Astrocyte (in vitro differentiated cells and primary cell): ENCODE measurements at regions not wholly inside any gene's neighbourhood (a gene's known extent, or its start where the extent isn't known, plus 50 kb on each side); places are given as distances from the start of the nearest gene placed in this dataset.

Experiments used
- DNase-seq: peaks from one replicate; pipeline ENCODE4 v3.0.0-alpha.2; 2010; ENCODE audit warnings: low read depth
- FAIRE-seq: peaks from 2 replicates; lab custom pipeline; 2011; peaks lifted over from hg19 to GRCh38; lab: Jason Lieb, UNC
- H2AFZ ChIP-seq: 2 replicates; pipeline ENCODE4 v1.6.0; 2012; ENCODE audit warnings: low read depth, low read length, inconsistent platforms
- H3K27ac ChIP-seq: 2 replicates; pipeline ENCODE4 v1.5.1; 2011; ENCODE audit warnings: low read depth, low read length, inconsistent platforms
- H3K27me3 ChIP-seq: 2 replicates; pipeline ENCODE4 v1.6.0; 2011; ENCODE audit warnings: low read length, inconsistent platforms; ENCODE audit not compliant: insufficient read depth
- H3K36me3 ChIP-seq: 2 replicates; pipeline ENCODE4 v1.5.1; 2011; ENCODE audit warnings: low read length, inconsistent platforms; ENCODE audit not compliant: insufficient read depth
- H3K4me1 ChIP-seq: 2 replicates; pipeline ENCODE4 v1.5.1; 2011; ENCODE audit warnings: low read length, inconsistent platforms; ENCODE audit not compliant: insufficient read depth
- H3K4me2 ChIP-seq: 2 replicates; pipeline ENCODE4 v1.6.0; 2012; ENCODE audit warnings: low read length, inconsistent platforms
- H3K4me3 ChIP-seq: 2 replicates; pipeline ENCODE4 v1.5.1; 2011; ENCODE audit warnings: low read depth, mild to moderate bottlenecking, low read length, inconsistent platforms; ENCODE audit not compliant: insufficient read depth
- H3K79me2 ChIP-seq: 2 replicates; pipeline ENCODE4 v1.6.0; 2012; ENCODE audit warnings: mild to moderate bottlenecking, low read length, inconsistent platforms; ENCODE audit not compliant: insufficient read depth
- H3K9ac ChIP-seq: 2 replicates; pipeline ENCODE4 v1.6.0; 2012; ENCODE audit warnings: mild to moderate bottlenecking, low read length, inconsistent platforms
- H3K9me3 ChIP-seq: 2 replicates; pipeline ENCODE4 v1.5.1; 2012; ENCODE audit warnings: low read depth, mild to moderate bottlenecking, low read length, inconsistent platforms; ENCODE audit not compliant: insufficient read depth
- H4K20me1 ChIP-seq: 2 replicates; pipeline ENCODE4 v1.6.0; 2012; ENCODE audit warnings: low read length, inconsistent platforms; ENCODE audit not compliant: insufficient read depth
- H3K27ac Mint-ChIP-seq: one replicate; pipeline ENCODE4 v1.8.0; 2021; ENCODE audit warnings: mild to moderate bottlenecking, mixed read lengths; ENCODE audit not compliant: unreplicated experiment
- H3K27me3 Mint-ChIP-seq: one replicate; pipeline ENCODE4 v1.8.0; 2021; ENCODE audit warnings: low read depth, mixed read lengths; ENCODE audit not compliant: unreplicated experiment
- H3K36me3 Mint-ChIP-seq: one replicate; pipeline ENCODE4 v1.8.0; 2021; ENCODE audit warnings: low read depth, mixed read lengths; ENCODE audit not compliant: unreplicated experiment
- H3K4me1 Mint-ChIP-seq: one replicate; pipeline ENCODE4 v1.8.0; 2021; ENCODE audit warnings: low read depth, mixed read lengths; ENCODE audit not compliant: unreplicated experiment
- H3K4me3 Mint-ChIP-seq: one replicate; pipeline ENCODE4 v1.8.0; 2021; ENCODE audit warnings: mild to moderate bottlenecking, moderate library complexity, mixed read lengths; ENCODE audit not compliant: unreplicated experiment
- H3K9me3 Mint-ChIP-seq: one replicate; pipeline ENCODE4 v1.8.0; 2021; ENCODE audit warnings: mild to moderate bottlenecking, mixed read lengths; ENCODE audit not compliant: unreplicated experiment
- EZH2 ChIP-seq: IDR thresholded peaks from 2 replicates; pipeline ENCODE4 v1.6.1; 2012; ENCODE audit warnings: mild to moderate bottlenecking, low read length, inconsistent platforms; ENCODE audit not compliant: insufficient read depth
- TF ChIP-seq, protein P1 (sequence below): IDR thresholded peaks from 2 replicates; pipeline ENCODE4 v1.5.1; 2011; ENCODE audit warnings: low read depth, mild to moderate bottlenecking, inconsistent platforms, low read length, moderate library complexity; ENCODE audit not compliant: insufficient read depth

DNA sequence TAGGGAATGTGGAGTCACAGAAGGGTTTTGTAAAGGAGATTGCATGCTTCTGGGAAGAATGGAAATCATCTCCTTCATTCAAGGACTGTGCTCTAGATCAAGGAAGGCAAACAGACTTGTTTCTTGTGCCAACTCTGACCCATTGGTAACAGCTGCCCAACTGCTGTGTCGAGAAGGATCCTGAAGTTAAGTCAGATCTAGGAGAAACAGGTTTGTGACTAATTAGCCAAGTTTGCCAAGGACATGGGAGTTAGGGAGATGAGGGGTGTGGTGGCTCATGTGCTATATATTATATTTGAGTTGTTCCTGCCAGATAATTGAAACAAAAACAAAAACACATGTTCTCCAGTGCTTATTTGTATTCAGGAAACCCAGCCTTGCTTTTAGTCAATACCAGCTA, 251.2 kb upstream of the USP24 start:
- no peak for DNase-seq
- H3K27ac ChIP-seq, result no peak overlapping the region
- H3K9me3 Mint-ChIP-seq, result no peaks in the 10 kb centered on the region

DNA sequence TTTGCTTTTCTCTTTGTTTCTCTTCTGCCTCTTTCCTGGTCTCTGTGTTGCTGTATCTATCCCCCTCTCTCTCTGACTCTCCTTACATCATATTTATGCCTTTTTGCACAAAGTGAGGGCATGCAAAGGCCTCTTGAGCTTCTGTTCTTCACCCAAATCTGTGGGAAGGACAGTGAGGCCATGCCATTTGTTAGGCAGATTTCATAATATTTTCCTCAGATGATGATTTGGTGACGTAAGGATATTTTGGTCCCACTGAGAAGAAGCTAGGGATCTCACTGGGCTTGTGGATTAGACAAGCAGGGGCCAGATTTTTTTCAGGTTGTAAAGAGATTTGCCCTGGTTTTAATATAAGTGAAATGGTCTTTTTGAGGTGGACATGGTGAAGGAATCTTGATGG, 249.4 kb upstream of the USP24 start:
- H3K4me1 Mint-ChIP-seq, result no peaks in the 10 kb centered on the region
- Histone ChIP-seq H2AFZ (no peak overlapping the region), H3K9ac (no peak overlapping the region), H3K36me3 (no peaks in the 10 kb centered on the region), H3K4me2 (no peak overlapping the region), H3K9me3 (no peaks in the 10 kb centered on the region), H3K27me3 (no peaks in the 10 kb centered on the region), H4K20me1 (no peaks in the 10 kb centered on the region), H3K79me2 (no peaks in the 10 kb centered on the region), H3K4me1 (no peaks in the 10 kb centered on the region), H3K4me3 (no peak overlapping the region), H3K27ac (no peak overlapping the region)
- H3K27ac Mint-ChIP-seq, result no peak overlapping the region
- no peak for TF ChIP-seq EZH2
- TF ChIP-seq, protein P1, sequence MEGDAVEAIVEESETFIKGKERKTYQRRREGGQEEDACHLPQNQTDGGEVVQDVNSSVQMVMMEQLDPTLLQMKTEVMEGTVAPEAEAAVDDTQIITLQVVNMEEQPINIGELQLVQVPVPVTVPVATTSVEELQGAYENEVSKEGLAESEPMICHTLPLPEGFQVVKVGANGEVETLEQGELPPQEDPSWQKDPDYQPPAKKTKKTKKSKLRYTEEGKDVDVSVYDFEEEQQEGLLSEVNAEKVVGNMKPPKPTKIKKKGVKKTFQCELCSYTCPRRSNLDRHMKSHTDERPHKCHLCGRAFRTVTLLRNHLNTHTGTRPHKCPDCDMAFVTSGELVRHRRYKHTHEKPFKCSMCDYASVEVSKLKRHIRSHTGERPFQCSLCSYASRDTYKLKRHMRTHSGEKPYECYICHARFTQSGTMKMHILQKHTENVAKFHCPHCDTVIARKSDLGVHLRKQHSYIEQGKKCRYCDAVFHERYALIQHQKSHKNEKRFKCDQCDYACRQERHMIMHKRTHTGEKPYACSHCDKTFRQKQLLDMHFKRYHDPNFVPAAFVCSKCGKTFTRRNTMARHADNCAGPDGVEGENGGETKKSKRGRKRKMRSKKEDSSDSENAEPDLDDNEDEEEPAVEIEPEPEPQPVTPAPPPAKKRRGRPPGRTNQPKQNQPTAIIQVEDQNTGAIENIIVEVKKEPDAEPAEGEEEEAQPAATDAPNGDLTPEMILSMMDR, result no peak
- DNase-seq, result no peak
- no peak for FAIRE-seq
- H3K36me3 Mint-ChIP-seq, result no peaks in the 10 kb centered on the region
- H3K4me3 Mint-ChIP-seq, result no peak overlapping the region
- H3K9me3 Mint-ChIP-seq, result no peaks in the 10 kb centered on the region
- peaks cover 12% of the 10 kb centered on the region for H3K27me3 Mint-ChIP-seq

More for the DNA sequence above, 251.2 kb upstream of the USP24 start:
- H3K36me3 ChIP-seq, result no peaks in the 10 kb centered on the region
- Mint-ChIP-seq H3K27ac (no peak overlapping the region), H3K36me3 (no peaks in the 10 kb centered on the region), H3K27me3 (peaks cover 15% of the 10 kb centered on the region), H3K4me3 (no peak overlapping the region), H3K4me1 (no peaks in the 10 kb centered on the region)
- no peaks in the 10 kb centered on the region for H3K27me3 ChIP-seq
- no peak overlapping the region for H2AFZ ChIP-seq
- H3K9me3 ChIP-seq, result no peaks in the 10 kb centered on the region
- H4K20me1 ChIP-seq, result no peaks in the 10 kb centered on the region
- H3K4me1 ChIP-seq, result no peaks in the 10 kb centered on the region
- H3K79me2 ChIP-seq, result no peaks in the 10 kb centered on the region
- H3K4me2 ChIP-seq, result no peak overlapping the region
- no peak for FAIRE-seq
- no peak overlapping the region for H3K4me3 ChIP-seq
- no peak overlapping the region for H3K9ac ChIP-seq
- TF ChIP-seq EZH2, result no peak
- TF ChIP-seq, protein P1, result no peak

DNA sequence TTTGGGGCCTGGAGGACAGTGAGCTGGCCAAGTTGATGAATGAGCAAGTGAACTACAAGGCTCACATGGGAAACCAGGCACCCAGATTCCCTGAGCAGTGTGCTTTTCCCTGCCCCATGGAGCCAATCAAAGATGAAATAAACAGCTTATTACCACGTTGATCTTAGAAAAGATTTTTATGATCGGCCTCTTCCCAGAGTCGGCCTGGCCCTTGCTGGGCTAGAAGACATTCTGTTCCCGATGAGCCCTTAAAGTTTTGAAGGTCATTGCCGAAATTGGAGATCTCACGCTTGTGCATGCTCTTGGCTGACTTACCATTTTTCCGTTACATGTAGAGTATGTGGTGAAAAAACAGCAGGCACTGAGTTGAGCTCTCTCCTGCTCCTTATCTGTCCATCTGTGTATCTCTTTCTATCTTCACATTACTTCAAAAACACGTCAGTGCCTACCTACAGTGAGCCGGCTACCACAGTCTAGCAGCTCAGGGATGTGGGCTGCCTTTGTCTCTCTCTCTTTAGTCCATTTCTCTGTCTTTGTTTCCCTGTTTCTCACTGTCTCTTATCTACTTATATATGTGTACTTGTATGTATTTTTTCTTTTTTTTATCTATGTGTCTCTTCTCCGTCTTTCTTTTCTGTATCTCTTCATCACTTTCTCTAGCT, 248.8 kb upstream of the USP24 start:
- DNase-seq (no peak), FAIRE-seq (no peak)
- TF ChIP-seq EZH2, result no peak
- TF ChIP-seq, protein P1, result no peak
- no peak overlapping the region for H3K27ac ChIP-seq
- no peak overlapping the region for H2AFZ ChIP-seq
- Mint-ChIP-seq H3K27ac (no peak overlapping the region), H3K4me3 (no peak overlapping the region), H3K36me3 (no peaks in the 10 kb centered on the region), H3K4me1 (no peaks in the 10 kb centered on the region), H3K9me3 (no peaks in the 10 kb centered on the region), H3K27me3 (peaks cover 9% of the 10 kb centered on the region)
- H3K79me2 ChIP-seq, result no peaks in the 10 kb centered on the region
- no peaks in the 10 kb centered on the region for H3K4me1 ChIP-seq
- H3K36me3 ChIP-seq, result no peaks in the 10 kb centered on the region
- no peak overlapping the region for H3K4me2 ChIP-seq
- no peak overlapping the region for H3K9ac ChIP-seq
- no peak overlapping the region for H3K4me3 ChIP-seq
- H3K9me3 ChIP-seq, result no peaks in the 10 kb centered on the region
- H3K27me3 ChIP-seq, result no peaks in the 10 kb centered on the region
- H4K20me1 ChIP-seq, result no peaks in the 10 kb centered on the region
